Activated CD4-positive, alpha-beta T cell treated with anti-CD3 and anti-CD28 coated beads, Interleukin-2, amount 10 ng/mL, durations not matched to agents 24 days and 14 days (primary cell): ENCODE measurements at regions not wholly inside any gene's neighbourhood (a gene's known extent, or its start where the extent isn't known, plus 50 kb on each side); places are given as distances from the start of the nearest gene placed in this dataset.

ENCODE experiments used
- DNase-seq: peaks from one replicate; pipeline ENCODE4 v3.0.0; 2022
- H3K27ac Mint-ChIP-seq: one replicate; pipeline ENCODE4 v1.8.0; 2022; ENCODE audit warnings: mild to moderate bottlenecking, mixed read lengths
- H3K27me3 Mint-ChIP-seq: one replicate; pipeline ENCODE4 v1.8.0; 2022; ENCODE audit warnings: mixed read lengths
- H3K36me3 Mint-ChIP-seq: one replicate; pipeline ENCODE4 v1.8.0; 2022; ENCODE audit warnings: low read depth, mild to moderate bottlenecking, mixed read lengths
- H3K4me1 Mint-ChIP-seq: one replicate; pipeline ENCODE4 v1.8.0; 2021; ENCODE audit warnings: mixed read lengths
- H3K4me3 Mint-ChIP-seq: one replicate; pipeline ENCODE4 v1.8.0; 2022; ENCODE audit warnings: mild to moderate bottlenecking, moderate library complexity, mixed read lengths
- H3K9me3 Mint-ChIP-seq: one replicate; pipeline ENCODE4 v1.8.0; 2021; ENCODE audit warnings: mixed read lengths
- intact Hi-C: fragments of 100-400 bp; cut with micrococcal nuclease; formaldehyde crosslinking; loops from one replicate; pipeline ENCODE4 v1.15.1; 2023

GRCh38 chr4:105092768-105093167 is 53.9 kb upstream of the TET2 start:
- H3K27ac Mint-ChIP-seq: no peak overlapping the region
- no peaks in the 10 kb centered on the region for H3K36me3 Mint-ChIP-seq
- peaks cover 2% of the 10 kb centered on the region for H3K27me3 Mint-ChIP-seq
- peaks cover 10% of the 10 kb centered on the region for H3K9me3 Mint-ChIP-seq
- H3K4me1 Mint-ChIP-seq: no peaks in the 10 kb centered on the region
- intact Hi-C loops: no loop called here
- H3K4me3 Mint-ChIP-seq: no peak overlapping the region
- no peak for DNase-seq

- Mint-ChIP-seq H3K27ac (no peak overlapping the region), H3K27me3 (peaks cover under 1% of the 10 kb centered on the region), H3K9me3 (peaks cover 15% of the 10 kb centered on the region), H3K4me3 (no peak overlapping the region), H3K36me3 (no peaks in the 10 kb centered on the region), H3K4me1 (no peaks in the 10 kb centered on the region)
- no peak for DNase-seq
- intact Hi-C loops: no loop called here
Observed at GRCh38 chr4:105093975-105094374, 52.7 kb upstream of the TET2 start.
